HEK293T (cell line): ENCODE measurements at regions not wholly inside any gene's neighbourhood (a gene's known extent, or its start where the extent isn't known, plus 50 kb on each side); places are given as distances from the start of the nearest gene placed in this dataset.

ENCODE experiments used
- CTCF ChIA-PET: fragments of 350-600 bp; formaldehyde crosslinking; extraction: SDS; loops from one replicate; lab custom pipeline; 2021; ENCODE audit warnings: antibody characterized with exemption, inconsistent platforms; lab: Yijun Ruan, JAX
- POLR2A ChIA-PET: fragments of 350-600 bp; formaldehyde crosslinking; extraction: SDS; loops from one replicate; lab custom pipeline; 2020; ENCODE audit warnings: antibody characterized with exemption, inconsistent platforms; lab: Yijun Ruan, JAX
- DNase-seq: peaks from one replicate; pipeline ENCODE4 v3.0.0; 2012; ENCODE audit warnings: mixed read lengths; ENCODE audit errors: extremely low spot score
- ARNT ChIP-seq: fragments of 450-650 bp; IDR thresholded peaks from 2 replicates; pipeline ENCODE4 v1.6.1; 2017; ENCODE audit warnings: mild to moderate bottlenecking
- BHLHE40 ChIP-seq: fragments of 450-650 bp; IDR thresholded peaks from 2 replicates; pipeline ENCODE4 v1.6.1; 2016; ENCODE audit warnings: mild to moderate bottlenecking, moderate library complexity, borderline replicate concordance
- CTBP1 ChIP-seq: fragments of 450-650 bp; IDR thresholded peaks from 2 replicates; pipeline ENCODE4 v1.6.1; 2016; ENCODE audit warnings: borderline replicate concordance
- ELF4 ChIP-seq: fragments of 450-650 bp; IDR thresholded peaks from 2 replicates; pipeline ENCODE4 v1.6.1; 2017; ENCODE audit warnings: antibody characterized with exemption
- FOXA1 ChIP-seq: fragments of 450-650 bp; IDR thresholded peaks from 2 replicates; pipeline ENCODE4 v1.6.1; 2016; ENCODE audit warnings: mild to moderate bottlenecking
- FOXK2 ChIP-seq: fragments of 450-650 bp; IDR thresholded peaks from 2 replicates; pipeline ENCODE4 v1.6.1; 2016; ENCODE audit warnings: mild to moderate bottlenecking
- FOXM1 ChIP-seq: fragments of 450-650 bp; IDR thresholded peaks from 2 replicates; pipeline ENCODE4 v1.6.1; 2017; ENCODE audit warnings: mild to moderate bottlenecking, borderline replicate concordance
- HDGF ChIP-seq: fragments of 450-650 bp; IDR thresholded peaks from 2 replicates; pipeline ENCODE4 v1.6.1; 2017; ENCODE audit warnings: antibody characterized with exemption, borderline replicate concordance
- L3MBTL2 ChIP-seq: fragments of 450-650 bp; conservative IDR thresholded peaks from 2 replicates; pipeline ENCODE4 v1.6.1; 2016; ENCODE audit warnings: mild to moderate bottlenecking
- LEF1 ChIP-seq: fragments of 450-650 bp; IDR thresholded peaks from 2 replicates; pipeline ENCODE4 v1.6.1; 2017; ENCODE audit warnings: mild to moderate bottlenecking, borderline replicate concordance
- NFRKB ChIP-seq: fragments of 450-650 bp; IDR thresholded peaks from 2 replicates; pipeline ENCODE4 v1.6.1; 2016; ENCODE audit warnings: mild to moderate bottlenecking, moderate library complexity
- SP1 ChIP-seq: fragments of 450-650 bp; IDR thresholded peaks from 2 replicates; pipeline ENCODE4 v1.6.1; 2017
- SUZ12 ChIP-seq: fragments of 450-650 bp; IDR thresholded peaks from 2 replicates; pipeline ENCODE4 v1.6.1; 2016; ENCODE audit warnings: mild to moderate bottlenecking
- TARDBP ChIP-seq: fragments of 450-650 bp; IDR thresholded peaks from 2 replicates; pipeline ENCODE4 v1.6.1; 2016
- ZNF384 ChIP-seq: fragments of 450-650 bp; IDR thresholded peaks from 2 replicates; pipeline ENCODE4 v1.6.1; 2016
- TF ChIP-seq, protein P1 (sequence below): fragments of 450-650 bp; IDR thresholded peaks from 2 replicates; pipeline ENCODE4 v1.6.1; 2016

DNA sequence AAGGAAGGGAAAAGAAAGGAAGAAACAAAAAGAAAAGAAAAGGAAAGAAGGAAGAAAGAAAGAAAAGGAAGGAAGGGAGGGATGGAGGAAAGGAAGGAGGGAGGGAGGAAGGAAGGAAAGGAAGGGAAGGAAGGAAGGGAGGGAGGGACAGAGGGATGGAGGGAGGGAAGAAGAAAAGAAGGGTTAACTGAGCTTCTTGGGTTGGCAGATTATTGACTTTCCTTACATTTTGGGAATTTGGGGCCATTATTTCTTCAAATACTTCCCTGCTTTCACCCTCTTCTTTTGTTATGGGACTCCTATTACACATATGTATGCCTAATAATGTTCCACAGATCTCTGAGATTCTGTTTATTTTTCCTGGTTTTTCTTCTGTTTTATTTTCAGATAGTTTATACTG, 285.6 kb downstream of the KCNJ2 start:
- TF ChIP-seq BHLHE40, result no peak
- CTCF ChIA-PET, result no interaction called here
- POLR2A ChIA-PET, result no interaction called here
- DNase-seq, result no peak

DNA sequence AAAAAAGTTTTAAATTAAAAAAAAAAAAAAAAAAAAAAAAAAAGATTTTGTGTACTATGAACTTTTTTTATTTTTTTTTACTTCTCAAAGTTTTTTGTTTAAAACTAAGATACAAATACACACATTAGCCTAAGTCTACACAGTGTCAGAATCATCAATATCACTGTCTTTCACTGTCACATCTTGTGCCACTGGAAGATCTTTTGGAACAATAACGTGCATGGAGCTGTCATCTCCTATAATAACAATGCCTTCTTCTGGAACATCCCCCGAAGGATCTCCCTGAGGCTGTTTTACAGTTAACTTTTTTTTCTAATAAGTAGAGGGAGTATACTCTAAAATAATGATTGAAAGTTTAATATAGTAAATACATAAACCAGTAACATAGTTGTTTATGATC, 295.7 kb downstream of the KCNJ2 start:
- no peak for DNase-seq
- ChIA-PET CTCF (no interaction called here), POLR2A (no interaction called here)
- no peak for TF ChIP-seq SP1
- no peak for TF ChIP-seq L3MBTL2
- no peak for TF ChIP-seq HDGF
- TF ChIP-seq TARDBP, result no peak
- no peak for TF ChIP-seq LEF1
- TF ChIP-seq, protein P1, sequence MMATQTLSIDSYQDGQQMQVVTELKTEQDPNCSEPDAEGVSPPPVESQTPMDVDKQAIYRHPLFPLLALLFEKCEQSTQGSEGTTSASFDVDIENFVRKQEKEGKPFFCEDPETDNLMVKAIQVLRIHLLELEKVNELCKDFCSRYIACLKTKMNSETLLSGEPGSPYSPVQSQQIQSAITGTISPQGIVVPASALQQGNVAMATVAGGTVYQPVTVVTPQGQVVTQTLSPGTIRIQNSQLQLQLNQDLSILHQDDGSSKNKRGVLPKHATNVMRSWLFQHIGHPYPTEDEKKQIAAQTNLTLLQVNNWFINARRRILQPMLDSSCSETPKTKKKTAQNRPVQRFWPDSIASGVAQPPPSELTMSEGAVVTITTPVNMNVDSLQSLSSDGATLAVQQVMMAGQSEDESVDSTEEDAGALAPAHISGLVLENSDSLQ, result no peak
- no peak for TF ChIP-seq SUZ12
- TF ChIP-seq FOXK2, result no peak
- TF ChIP-seq NFRKB, result no peak
- no peak for TF ChIP-seq CTBP1
- no peak for TF ChIP-seq FOXA1
- TF ChIP-seq BHLHE40, result no peak
- TF ChIP-seq ZNF384, result no peak

DNA sequence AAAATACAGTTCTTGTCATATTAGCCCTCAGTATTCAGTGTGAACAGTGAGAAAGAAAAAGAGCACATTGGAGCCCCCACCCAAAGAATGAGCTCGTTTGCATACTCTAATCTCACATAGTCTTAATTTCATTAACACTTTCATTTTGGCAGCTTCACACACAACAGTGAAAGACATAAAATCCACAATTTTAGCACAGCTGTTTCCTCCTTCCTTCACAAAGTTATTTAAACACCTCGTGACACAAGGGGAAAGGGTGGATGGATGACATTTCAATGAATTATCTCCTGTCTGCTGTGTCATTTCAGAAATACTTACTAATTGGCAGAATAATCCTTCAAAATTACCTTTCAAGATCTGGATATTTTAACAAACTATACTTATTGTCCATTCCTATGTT, 299.3 kb downstream of the KCNJ2 start:
- no peak for DNase-seq
- ChIA-PET POLR2A (no interaction called here), CTCF (no interaction called here)
- no peak for TF ChIP-seq CTBP1
- no peak for TF ChIP-seq ELF4
- no peak for TF ChIP-seq HDGF
- no peak for TF ChIP-seq ZNF384
- TF ChIP-seq FOXM1, result no peak
- TF ChIP-seq L3MBTL2, result no peak
- TF ChIP-seq SP1, result no peak
- TF ChIP-seq LEF1, result no peak
- TF ChIP-seq BHLHE40, result no peak
- TF ChIP-seq ARNT, result no peak
- TF ChIP-seq, protein P1, result no peak
- TF ChIP-seq TARDBP, result no peak
- TF ChIP-seq FOXA1, result no peak
- no peak for TF ChIP-seq FOXK2
- no peak for TF ChIP-seq NFRKB
- TF ChIP-seq SUZ12, result no peak

DNA sequence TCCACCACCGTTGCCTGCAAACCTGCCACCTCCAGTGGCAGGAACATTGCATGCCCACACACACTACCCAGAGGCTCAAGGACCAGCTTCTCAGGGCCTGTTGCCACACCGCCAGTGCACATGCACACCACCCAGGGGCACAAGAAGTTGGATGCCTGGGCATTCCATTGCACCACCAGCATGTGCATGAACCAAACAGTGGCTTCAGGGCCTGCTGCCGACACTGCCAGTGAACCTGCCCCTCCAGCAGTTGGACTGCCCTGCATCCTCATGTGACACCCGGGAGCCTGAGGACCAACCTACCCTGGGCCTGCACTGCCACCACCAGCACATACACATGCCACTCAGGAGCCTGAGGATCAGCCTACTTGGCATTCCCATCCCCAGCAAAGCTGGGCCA, 303.7 kb downstream of the KCNJ2 start:
- ChIA-PET CTCF (no interaction called here), POLR2A (no interaction called here)
- no peak for DNase-seq
- no peak for TF ChIP-seq L3MBTL2
- no peak for TF ChIP-seq CTBP1
- TF ChIP-seq SP1, result no peak
- no peak for TF ChIP-seq ELF4
- no peak for TF ChIP-seq NFRKB
- TF ChIP-seq BHLHE40, result no peak
- no peak for TF ChIP-seq SUZ12
- no peak for TF ChIP-seq LEF1
- TF ChIP-seq HDGF, result no peak
- TF ChIP-seq FOXM1, result no peak
- TF ChIP-seq, protein P1, result no peak
- TF ChIP-seq FOXK2, result no peak
- TF ChIP-seq FOXA1, result no peak
- TF ChIP-seq ZNF384, result no peak
- TF ChIP-seq ARNT, result no peak
- TF ChIP-seq TARDBP, result no peak

DNA sequence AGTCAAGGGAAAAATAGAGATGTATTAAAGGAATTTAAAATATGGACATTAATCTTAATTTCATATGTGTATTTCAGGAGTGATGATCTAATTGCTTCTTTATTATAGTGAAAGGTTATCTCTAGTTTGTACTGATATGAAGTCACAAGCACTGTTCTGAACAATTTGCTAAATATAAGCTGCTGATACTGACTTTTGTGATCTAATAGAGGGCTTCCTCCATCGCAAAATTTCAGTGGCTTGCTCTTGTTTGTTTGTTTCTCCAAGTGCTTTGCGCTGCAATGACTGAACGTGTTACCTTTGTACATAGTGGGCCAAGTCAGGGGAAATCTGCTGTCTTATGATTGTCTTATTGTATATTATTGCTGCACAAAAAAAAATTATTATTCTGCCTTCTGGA, 307.0 kb downstream of the KCNJ2 start:
- TF ChIP-seq ZNF384 (no peak), CTBP1 (no peak), FOXK2 (no peak), HDGF (no peak), SP1 (no peak)
- TF ChIP-seq, protein P1, result no peak
- no peak for DNase-seq
- CTCF ChIA-PET, result no interaction called here
- POLR2A ChIA-PET, result no interaction called here

DNA sequence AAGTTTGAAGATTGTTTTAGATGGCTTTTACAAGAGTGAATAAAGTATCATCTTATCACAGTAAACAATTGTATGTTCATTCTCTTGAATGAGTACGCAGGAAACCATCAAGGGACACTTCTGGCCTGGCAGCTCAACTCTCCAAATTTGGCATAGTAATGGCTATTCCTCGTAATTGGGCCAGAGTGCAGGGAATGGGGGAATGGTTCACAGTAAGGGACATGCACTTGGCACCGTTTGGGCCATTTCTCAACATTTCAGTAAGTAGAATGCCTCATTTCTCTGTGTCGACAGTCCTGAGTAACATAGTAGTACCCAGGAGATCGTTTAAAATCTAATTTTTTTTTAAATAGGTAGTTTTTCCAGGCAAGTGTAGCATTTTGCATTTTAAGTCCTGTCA, 309.6 kb downstream of the KCNJ2 start:
- TF ChIP-seq CTBP1, result no peak
- no peak for TF ChIP-seq NFRKB
- TF ChIP-seq SUZ12, result no peak
- CTCF ChIA-PET, result no interaction called here
- POLR2A ChIA-PET, result no interaction called here
- DNase-seq, result no peak

DNA sequence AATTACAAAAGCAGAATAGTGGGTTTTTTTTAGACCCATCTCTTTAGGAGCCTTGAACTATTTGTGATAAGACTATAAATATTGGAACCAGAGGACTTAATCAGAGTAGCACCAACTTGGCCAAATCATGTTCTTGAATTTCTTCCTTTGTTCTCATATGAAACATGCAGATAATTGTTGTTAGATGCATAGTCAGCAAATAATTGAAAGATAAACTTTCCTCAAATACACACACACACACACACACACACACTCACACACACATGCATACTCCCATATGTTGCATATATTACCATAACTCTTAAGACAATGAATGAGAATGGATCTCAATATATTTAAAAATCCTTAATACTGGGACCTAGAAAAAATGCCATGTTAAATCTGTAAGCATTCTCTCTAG, 310.4 kb downstream of the KCNJ2 start:
- ChIA-PET CTCF (no interaction called here), POLR2A (no interaction called here)
- TF ChIP-seq FOXA1, result no peak
- no peak for TF ChIP-seq CTBP1
- no peak for TF ChIP-seq HDGF
- TF ChIP-seq SP1, result no peak
- no peak for DNase-seq
